HEK293 (cell line): ENCODE measurements at regions not wholly inside any gene's neighbourhood (a gene's known extent, or its start where the extent isn't known, plus 50 kb on each side); places are given as distances from the start of the nearest gene placed in this dataset.

Source experiments
- CTCF ChIP-seq: fragments of 450-650 bp; formaldehyde crosslinking; IDR thresholded peaks from 2 replicates; pipeline ENCODE4 v1.5.1; 2016; ENCODE audit warnings: missing biosample characterization, missing genetic modification characterization
- PBX3 ChIP-seq: sonication (generic); formaldehyde crosslinking; IDR thresholded peaks from 2 replicates; pipeline ENCODE4 v1.8.1; 2022; ENCODE audit warnings: mild to moderate bottlenecking, moderate library complexity, missing genetic modification reagents
- ZBTB26 ChIP-seq: fragments of 450-650 bp; formaldehyde crosslinking; optimal IDR thresholded peaks from 2 replicates; pipeline ENCODE3; 2016; ENCODE audit warnings: missing biosample characterization, mild to moderate bottlenecking, missing genetic modification characterization
- ZNF585B ChIP-seq: fragments of 450-650 bp; formaldehyde crosslinking; IDR thresholded peaks from 2 replicates; pipeline ENCODE4 v1.5.1; 2016; ENCODE audit warnings: missing biosample characterization, missing genetic modification characterization
- ZNF621 ChIP-seq: fragments of 450-650 bp; formaldehyde crosslinking; IDR thresholded peaks from 2 replicates; pipeline ENCODE4 v1.5.1; 2017; ENCODE audit warnings: missing biosample characterization, missing genetic modification characterization
- ZNF777 ChIP-seq: fragments of 450-650 bp; formaldehyde crosslinking; IDR thresholded peaks from 2 replicates; pipeline ENCODE4 v1.5.1; 2017; ENCODE audit warnings: missing biosample characterization, missing genetic modification characterization, borderline replicate concordance

- TF ChIP-seq CTCF (tag by site-specific recombination): no peak
- no peak for TF ChIP-seq ZNF777
- no peak for TF ChIP-seq ZBTB26 (tag by site-specific recombination)
- no peak for TF ChIP-seq ZNF621 (tag by site-specific recombination)
- no peak for TF ChIP-seq PBX3 (CRISPR knock-in tag)
- no peak for TF ChIP-seq ZNF585B (tag by site-specific recombination)
These were observed 309.1 kb downstream of the SOX4 start for GRCh38 chr6:21902628-21903169.
